Esophagus muscularis mucosa (tissue), 4 donors: ENCODE measurements at regions not wholly inside any gene's neighbourhood (a gene's known extent, or its start where the extent isn't known, plus 50 kb on each side); places are given as distances from the start of the nearest gene placed in this dataset.
"Not testable (repeated sequence)": the region's sequence is repeated elsewhere in the genome, so short reads cannot be mapped to it uniquely, and the experiment has no call there.

Source experiments
- DNase-seq: peaks from one replicate; pipeline ENCODE4 v3.0.0-alpha.2; 2017; ENCODE audit errors: extremely low spot score
- H3K27ac ChIP-seq, 4 donors: fragments of 200-600 bp; sonication (generic); replicated peaks in 1 of 4; 1 replicate in 3 of 4; 2 replicates in 1 of 4; pipeline ENCODE4 v1.5.1; 2016 to 2019; ENCODE audit warnings: mild to moderate bottlenecking in 1 of 4
- H3K27me3 ChIP-seq, 4 donors: fragments of 200-600 bp; sonication (generic); one replicate each; pipeline versions ENCODE4 v1.5.1 to v1.6.0; 2016 to 2019
- H3K36me3 ChIP-seq, 4 donors: fragments of 200-600 bp; sonication (generic); one replicate each; pipeline ENCODE4 v1.5.1; 2016 to 2019
- H3K4me1 ChIP-seq, 4 donors: fragments of 200-600 bp; sonication (generic); one replicate each; pipeline ENCODE4 v1.5.1; 2016 to 2019
- H3K4me3 ChIP-seq, 4 donors: fragments of 200-600 bp; sonication (generic); 1 replicate in 2 of 4; 2 replicates in 2 of 4; pipeline ENCODE4 v1.5.1; 2016 to 2019; ENCODE audit warnings: mild to moderate bottlenecking in 4 of 4, moderate library complexity in 1 of 4
- H3K9me3 ChIP-seq, 4 donors: fragments of 200-600 bp; sonication (generic); 1 replicate in 3 of 4; 2 replicates in 1 of 4; pipeline ENCODE4 v1.5.1; 2016 to 2019
- CTCF ChIP-seq, 3 experiments: fragments of 200-600 bp in 2 of 3; fragments of 450-650 bp in 1 of 3; sonication (generic) in 2 of 3; IDR thresholded peaks; one replicate each; pipeline ENCODE4 v1.5.1; 2017 to 2019; ENCODE audit warnings: antibody characterized with exemption in 3 of 3, mild to moderate bottlenecking in 2 of 3, moderate library complexity in 1 of 3
- EP300 ChIP-seq: sonication (generic); formaldehyde crosslinking; IDR thresholded peaks from one replicate; pipeline ENCODE4 v1.6.1; 2017; ENCODE audit warnings: antibody characterized with exemption
- POLR2A ChIP-seq: fragments of 450-650 bp; IDR thresholded peaks from one replicate; pipeline ENCODE4 v1.6.1; 2017; ENCODE audit warnings: antibody characterized with exemption, moderate library complexity, mild to moderate bottlenecking, low read depth
- POLR2AphosphoS5 ChIP-seq, 2 donors: sonication (generic); formaldehyde crosslinking; IDR thresholded peaks; one replicate each; pipeline ENCODE4 v1.6.1; 2017; ENCODE audit warnings: antibody characterized with exemption in 2 of 2
- WGBS: methylation state at CpG from one replicate; pipeline ENCODE4 v1.1.5; 2018; 5-methylcytosine and 5-hydroxymethylcytosine counted together
- intact Hi-C: fragments of 100-400 bp; cut with DNase I; formaldehyde crosslinking; loops from one replicate; pipeline ENCODE4 v1.15.1; 2023

- Histone ChIP-seq H3K36me3 (no peaks in the 10 kb centered on the region), H3K4me1 (no peaks in the 10 kb centered on the region), H3K27me3 (peaks cover 0 to 48% (median 0%) of the 10 kb centered on the region in 4 donors), H3K9me3 (no peaks in the 10 kb centered on the region), H3K4me3 (no peak overlapping the region), H3K27ac (no peak overlapping the region)
- intact Hi-C loops = no loop called here
- 67% methylated on average over 9 of the region's 9 CpGs for WGBS
- TF ChIP-seq POLR2A (no peak), POLR2AphosphoS5 (IDR thresholded peaks at IDR 0.05) (no peak)
- peak; percentile 91 for DNase-seq
Observed at GRCh38 chr13:22945321-22946226, 235.2 kb upstream of the SGCG start.

GRCh38 chr13:22948421-22948820 is 232.4 kb upstream of the SGCG start:
- H3K36me3 ChIP-seq = no peaks in the 10 kb centered on the region
- H3K9me3 ChIP-seq = peaks cover 0 to 9% (median 4%) of the 10 kb centered on the region in 4 donors
- H3K4me3 ChIP-seq = no peak overlapping the region
- TF ChIP-seq EP300 (no peak), POLR2A (no peak), CTCF (IDR thresholded peaks at IDR 0.05) (no peak), POLR2AphosphoS5 (IDR thresholded peaks at IDR 0.05) (no peak)
- DNase-seq = peak; percentile 66
- H3K27ac ChIP-seq = no peak overlapping the region
- peaks cover 0 to 40% (median 0%) of the 10 kb centered on the region in 4 donors for H3K27me3 ChIP-seq
- 86% methylated on average over 13 of the region's 13 CpGs for WGBS
- H3K4me1 ChIP-seq = no peaks in the 10 kb centered on the region
- intact Hi-C loops = no loop called here

GRCh38 chr13:22952018-22952417 is 228.8 kb upstream of the SGCG start:
- intact Hi-C loops, H3K4me3 ChIP-seq, H3K27ac ChIP-seq, H3K4me1 ChIP-seq, H3K36me3 ChIP-seq, DNase-seq, H3K9me3 ChIP-seq: not testable (repeated sequence)
- H3K27me3 ChIP-seq = peaks cover 0 to 20% (median 0%) of the 10 kb centered on the region in 4 donors

GRCh38 chr13:22955147-22955546 is 225.6 kb upstream of the SGCG start:
- intact Hi-C loops, H3K9me3 ChIP-seq, DNase-seq, H3K27ac ChIP-seq, H3K4me3 ChIP-seq, H3K4me1 ChIP-seq, H3K27me3 ChIP-seq, H3K36me3 ChIP-seq: not testable (repeated sequence)
- WGBS = 44% methylated on average over 2 of the region's 2 CpGs

- H3K4me1 ChIP-seq, H3K27ac ChIP-seq, H3K27me3 ChIP-seq, intact Hi-C loops, H3K4me3 ChIP-seq, H3K9me3 ChIP-seq, H3K36me3 ChIP-seq, DNase-seq: not testable (repeated sequence)
- 69% methylated on average over 9 of the region's 9 CpGs for WGBS
Observed at GRCh38 chr13:22956456-22957115, 224.2 kb upstream of the SGCG start.

GRCh38 chr13:22959859-22960258 is 220.9 kb upstream of the SGCG start:
- H3K27ac ChIP-seq, H3K9me3 ChIP-seq, H3K27me3 ChIP-seq, H3K36me3 ChIP-seq, DNase-seq, intact Hi-C loops, H3K4me3 ChIP-seq, H3K4me1 ChIP-seq: not testable (repeated sequence)
- WGBS = 90% methylated on average over 11 of the region's 14 CpGs

GRCh38 chr13:22960827-22961226 is 220.0 kb upstream of the SGCG start:
- Histone ChIP-seq H3K9me3 (no peaks in the 10 kb centered on the region), H3K4me3 (no peak overlapping the region), H3K36me3 (no peaks in the 10 kb centered on the region), H3K27ac (no peak overlapping the region), H3K27me3 (peaks cover 0 to 8% (median 0%) of the 10 kb centered on the region in 4 donors), H3K4me1 (no peaks in the 10 kb centered on the region)
- intact Hi-C loops = no loop called here
- peak; percentile 78 for DNase-seq
- TF ChIP-seq CTCF (IDR thresholded peaks at IDR 0.05) (no peak), EP300 (no peak), POLR2AphosphoS5 (IDR thresholded peaks at IDR 0.05) (no peak), POLR2A (no peak)
- 94% methylated on average over 5 of the region's 8 CpGs for WGBS

GRCh38 chr13:22961342-22961741 is 219.4 kb upstream of the SGCG start:
- 70% methylated on average over 1 of the region's 14 CpGs for WGBS
- H3K36me3 ChIP-seq, H3K4me3 ChIP-seq, H3K27ac ChIP-seq, H3K4me1 ChIP-seq, intact Hi-C loops, H3K27me3 ChIP-seq, DNase-seq, H3K9me3 ChIP-seq: not testable (repeated sequence)
